ENCODE measurements at regions not wholly inside any gene's neighbourhood (a gene's known extent, or its start where the extent isn't known, plus 50 kb on each side); places are given as distances from the start of the nearest gene placed in this dataset.

DNA sequence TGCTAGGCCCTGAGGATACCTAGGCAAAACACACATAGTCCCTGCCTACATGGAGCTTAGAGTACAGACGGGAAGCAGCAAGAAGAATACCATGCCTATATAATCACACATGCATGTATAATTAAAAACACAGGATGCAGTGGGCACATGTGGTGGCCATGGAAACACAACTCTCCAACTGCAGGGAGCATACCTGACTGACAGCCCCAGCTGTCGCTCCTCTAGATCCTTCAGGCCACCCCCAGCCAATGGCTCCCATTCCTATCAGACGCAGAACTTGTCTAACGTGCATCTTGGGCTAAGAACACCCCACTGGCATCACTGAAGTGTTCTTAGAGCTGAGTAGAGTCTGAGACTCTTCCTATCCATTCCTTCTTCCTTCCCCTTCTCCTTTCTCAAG, 125.5 kb upstream of the FRMD4B start:
- Histone ChIP-seq H3K9ac (ENCODE audit: control insufficient read depth, insufficient read depth, low read length) (no peak overlapping the region), H3K27me3 (replicated peaks in 1 of 2; ENCODE audit: control insufficient read depth in 2 of 2, insufficient read depth in 2 of 2, low read length in 1 of 2) (no peaks in the 10 kb centered on the region; a peak in 1 of 4 replicates), H3K4me1 (ENCODE audit: control insufficient read depth, insufficient read depth, low read length) (no peaks in the 10 kb centered on the region), H3K79me2 (ENCODE audit: control insufficient read depth, insufficient read depth, low read length) (no peaks in the 10 kb centered on the region), H3K27ac (ENCODE audit: control insufficient read depth, insufficient read depth) (no peak overlapping the region), H3K36me3 (ENCODE audit: control insufficient read depth in 2 of 2, insufficient read depth in 2 of 2, low read length in 1 of 2) (no peaks in the 10 kb centered on the region), H3K4me3 (no peak overlapping the region), H4K20me1 (ENCODE audit: control insufficient read depth, insufficient read depth) (no peaks in the 10 kb centered on the region), H3K9me3 (replicated peaks; ENCODE audit: control insufficient read depth, insufficient read depth, low read length) (no peaks in the 10 kb centered on the region), H3K4me2 (ENCODE audit: control insufficient read depth, insufficient read depth) (no peak overlapping the region), H2AFZ (ENCODE audit: control insufficient read depth, low read depth, low read length) (no peak overlapping the region)
- whole genome bisulfite sequencing (ENCODE audit: insufficient coverage, insufficient replicate concordance, low lambda C conversion rate, missing lambda C conversion rate) = 23% methylated on average over 4 of the region's 4 CpGs
- RAD21 ChIA-PET (ENCODE audit: unreplicated experiment) = no interaction called here
- no peak for TF ChIP-seq NFYB (IDR thresholded peaks at IDR 0.05; ENCODE audit: insufficient read depth, low read depth, low read length)
- TF ChIP-seq, protein P1, sequence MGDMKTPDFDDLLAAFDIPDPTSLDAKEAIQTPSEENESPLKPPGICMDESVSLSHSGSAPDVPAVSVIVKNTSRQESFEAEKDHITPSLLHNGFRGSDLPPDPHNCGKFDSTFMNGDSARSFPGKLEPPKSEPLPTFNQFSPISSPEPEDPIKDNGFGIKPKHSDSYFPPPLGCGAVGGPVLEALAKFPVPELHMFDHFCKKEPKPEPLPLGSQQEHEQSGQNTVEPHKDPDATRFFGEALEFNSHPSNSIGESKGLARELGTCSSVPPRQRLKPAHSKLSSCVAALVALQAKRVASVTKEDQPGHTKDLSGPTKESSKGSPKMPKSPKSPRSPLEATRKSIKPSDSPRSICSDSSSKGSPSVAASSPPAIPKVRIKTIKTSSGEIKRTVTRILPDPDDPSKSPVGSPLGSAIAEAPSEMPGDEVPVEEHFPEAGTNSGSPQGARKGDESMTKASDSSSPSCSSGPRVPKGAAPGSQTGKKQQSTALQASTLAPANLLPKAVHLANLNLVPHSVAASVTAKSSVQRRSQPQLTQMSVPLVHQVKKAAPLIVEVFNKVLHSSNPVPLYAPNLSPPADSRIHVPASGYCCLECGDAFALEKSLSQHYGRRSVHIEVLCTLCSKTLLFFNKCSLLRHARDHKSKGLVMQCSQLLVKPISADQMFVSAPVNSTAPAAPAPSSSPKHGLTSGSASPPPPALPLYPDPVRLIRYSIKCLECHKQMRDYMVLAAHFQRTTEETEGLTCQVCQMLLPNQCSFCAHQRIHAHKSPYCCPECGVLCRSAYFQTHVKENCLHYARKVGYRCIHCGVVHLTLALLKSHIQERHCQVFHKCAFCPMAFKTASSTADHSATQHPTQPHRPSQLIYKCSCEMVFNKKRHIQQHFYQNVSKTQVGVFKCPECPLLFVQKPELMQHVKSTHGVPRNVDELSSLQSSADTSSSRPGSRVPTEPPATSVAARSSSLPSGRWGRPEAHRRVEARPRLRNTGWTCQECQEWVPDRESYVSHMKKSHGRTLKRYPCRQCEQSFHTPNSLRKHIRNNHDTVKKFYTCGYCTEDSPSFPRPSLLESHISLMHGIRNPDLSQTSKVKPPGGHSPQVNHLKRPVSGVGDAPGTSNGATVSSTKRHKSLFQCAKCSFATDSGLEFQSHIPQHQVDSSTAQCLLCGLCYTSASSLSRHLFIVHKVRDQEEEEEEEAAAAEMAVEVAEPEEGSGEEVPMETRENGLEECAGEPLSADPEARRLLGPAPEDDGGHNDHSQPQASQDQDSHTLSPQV (IDR thresholded peaks at IDR 0.05) = no peak
- TF ChIP-seq POU2F2 (IDR thresholded peaks at IDR 0.05; ENCODE audit: borderline replicate concordance, low read depth, low read length) = no peak
- TF ChIP-seq, protein P2, sequence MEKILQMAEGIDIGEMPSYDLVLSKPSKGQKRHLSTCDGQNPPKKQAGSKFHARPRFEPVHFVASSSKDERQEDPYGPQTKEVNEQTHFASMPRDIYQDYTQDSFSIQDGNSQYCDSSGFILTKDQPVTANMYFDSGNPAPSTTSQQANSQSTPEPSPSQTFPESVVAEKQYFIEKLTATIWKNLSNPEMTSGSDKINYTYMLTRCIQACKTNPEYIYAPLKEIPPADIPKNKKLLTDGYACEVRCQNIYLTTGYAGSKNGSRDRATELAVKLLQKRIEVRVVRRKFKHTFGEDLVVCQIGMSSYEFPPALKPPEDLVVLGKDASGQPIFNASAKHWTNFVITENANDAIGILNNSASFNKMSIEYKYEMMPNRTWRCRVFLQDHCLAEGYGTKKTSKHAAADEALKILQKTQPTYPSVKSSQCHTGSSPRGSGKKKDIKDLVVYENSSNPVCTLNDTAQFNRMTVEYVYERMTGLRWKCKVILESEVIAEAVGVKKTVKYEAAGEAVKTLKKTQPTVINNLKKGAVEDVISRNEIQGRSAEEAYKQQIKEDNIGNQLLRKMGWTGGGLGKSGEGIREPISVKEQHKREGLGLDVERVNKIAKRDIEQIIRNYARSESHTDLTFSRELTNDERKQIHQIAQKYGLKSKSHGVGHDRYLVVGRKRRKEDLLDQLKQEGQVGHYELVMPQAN (conservative IDR thresholded peaks at IDR 0.05) = no peak
- no peak for TF ChIP-seq SMAD1 (IDR thresholded peaks at IDR 0.05; ENCODE audit: low read depth, partially characterized antibody)
- no peak for TF ChIP-seq RAD21 (IDR thresholded peaks at IDR 0.05; ENCODE audit: insufficient read depth, low read depth, low read length)
- TF ChIP-seq KAT2A (conservative IDR thresholded peaks at IDR 0.05; ENCODE audit: control insufficient read depth, low read depth, low read length) = no peak
- no peak for TF ChIP-seq FOXK2 (IDR thresholded peaks at IDR 0.05)
- TF ChIP-seq ATF7 (IDR thresholded peaks at IDR 0.05; ENCODE audit: low read depth) = no peak
- TF ChIP-seq MYB (IDR thresholded peaks at IDR 0.05; ENCODE audit: borderline replicate concordance, low read depth, low read length) = no peak
- TF ChIP-seq SUPT20H (IDR thresholded peaks at IDR 0.05; ENCODE audit: borderline replicate concordance, control insufficient read depth, low read depth, low read length) = no peak
- TF ChIP-seq ZNF217 (IDR thresholded peaks at IDR 0.05) = no peak
- TF ChIP-seq ASH2L (IDR thresholded peaks at IDR 0.05; ENCODE audit: borderline replicate concordance, low read depth) = no peak
- FAIRE-seq (no peak), DNase-seq (ENCODE audit: low read depth, low spot score) (no peak), ATAC-seq (no peak)
- in situ Hi-C loops (cut with MboI) (no loop called here), intact Hi-C loops (cut with micrococcal nuclease; ENCODE audit: unreplicated experiment) (no loop called here)
- BruUV-seq (replicated peaks) = no TSS peak
- SMC1A ChIA-PET (ENCODE audit: uncharacterized antibody, unreplicated experiment) = no interaction called here
- POLR2A ChIA-PET = no interaction called here
- CTCF ChIA-PET = no interaction called here
